Fibroblast of skin of abdomen (primary cell): ENCODE measurements at regions not wholly inside any gene's neighbourhood (a gene's known extent, or its start where the extent isn't known, plus 50 kb on each side); places are given as distances from the start of the nearest gene placed in this dataset.

ENCODE experiments used
- DNase-seq: peaks from one replicate; pipeline ENCODE4 v3.0.0-alpha.2; 2013

- DNase-seq: no peak
These were observed 63.4 kb upstream of the SLC6A6 start for GRCh38 chr3:14338898-14339458.

- DNase-seq: no peak
These were observed 61.3 kb upstream of the SLC6A6 start for GRCh38 chr3:14340960-14341708.

GRCh38 chr3:14343338-14344112 is 58.9 kb upstream of the SLC6A6 start:
- no peak for DNase-seq

GRCh38 chr3:14344351-14344750 is 58.1 kb upstream of the SLC6A6 start:
- no peak for DNase-seq

GRCh38 chr3:14345496-14346150 is 56.8 kb upstream of the SLC6A6 start:
- no peak for DNase-seq

GRCh38 chr3:14346191-14346590 is 56.2 kb upstream of the SLC6A6 start:
- no peak for DNase-seq

GRCh38 chr3:14346642-14347041 is 55.8 kb upstream of the SLC6A6 start:
- no peak for DNase-seq

- DNase-seq: no peak
These were observed 55.3 kb upstream of the SLC6A6 start for GRCh38 chr3:14347110-14347509.

GRCh38 chr3:14351617-14352001 is 50.8 kb upstream of the SLC6A6 start:
- DNase-seq: no peak

- DNase-seq: no peak
These were observed 50.3 kb upstream of the SLC6A6 start for GRCh38 chr3:14352002-14352627.
